Esophagus squamous epithelium (tissue), 4 donors: ENCODE measurements at regions not wholly inside any gene's neighbourhood (a gene's known extent, or its start where the extent isn't known, plus 50 kb on each side); places are given as distances from the start of the nearest gene placed in this dataset.

Experiments
- POLR2A ChIP-seq, 4 donors: fragments of 450-650 bp; IDR thresholded peaks; one replicate each; pipeline ENCODE4 v1.6.1; 2017; ENCODE audit warnings: antibody characterized with exemption in 4 of 4, mild to moderate bottlenecking in 4 of 4, moderate library complexity in 3 of 4
- TF ChIP-seq, protein P1 (sequence below), 6 experiments: fragments of 450-650 bp in 4 of 6; fragments of 200-600 bp in 2 of 6; sonication (generic) in 2 of 6; IDR thresholded peaks; one replicate each; pipeline ENCODE4 v1.5.1; 2016 to 2019; ENCODE audit warnings: antibody characterized with exemption in 6 of 6, mild to moderate bottlenecking in 4 of 6, moderate library complexity in 4 of 6

DNA sequence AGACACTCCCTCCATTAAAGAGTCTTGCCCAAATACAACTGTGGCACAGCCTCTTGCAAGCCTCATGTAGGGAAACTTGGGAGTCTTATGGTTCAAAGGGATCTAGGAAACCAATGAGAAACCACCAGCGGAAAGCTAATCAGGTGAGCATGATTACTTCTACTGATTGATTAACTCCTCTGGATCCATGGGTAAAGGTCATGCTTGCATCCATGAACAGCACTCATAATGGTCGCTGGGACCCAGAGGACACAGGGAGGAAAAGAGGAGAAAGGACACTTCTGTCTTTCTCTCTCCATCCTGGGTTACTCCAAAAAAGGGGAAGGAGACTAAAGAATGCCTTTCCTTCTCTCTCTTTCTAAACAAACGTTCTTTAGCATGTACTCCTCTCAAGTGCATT, 1397.2 kb downstream of the LRFN5 start:
- TF ChIP-seq, protein P1, sequence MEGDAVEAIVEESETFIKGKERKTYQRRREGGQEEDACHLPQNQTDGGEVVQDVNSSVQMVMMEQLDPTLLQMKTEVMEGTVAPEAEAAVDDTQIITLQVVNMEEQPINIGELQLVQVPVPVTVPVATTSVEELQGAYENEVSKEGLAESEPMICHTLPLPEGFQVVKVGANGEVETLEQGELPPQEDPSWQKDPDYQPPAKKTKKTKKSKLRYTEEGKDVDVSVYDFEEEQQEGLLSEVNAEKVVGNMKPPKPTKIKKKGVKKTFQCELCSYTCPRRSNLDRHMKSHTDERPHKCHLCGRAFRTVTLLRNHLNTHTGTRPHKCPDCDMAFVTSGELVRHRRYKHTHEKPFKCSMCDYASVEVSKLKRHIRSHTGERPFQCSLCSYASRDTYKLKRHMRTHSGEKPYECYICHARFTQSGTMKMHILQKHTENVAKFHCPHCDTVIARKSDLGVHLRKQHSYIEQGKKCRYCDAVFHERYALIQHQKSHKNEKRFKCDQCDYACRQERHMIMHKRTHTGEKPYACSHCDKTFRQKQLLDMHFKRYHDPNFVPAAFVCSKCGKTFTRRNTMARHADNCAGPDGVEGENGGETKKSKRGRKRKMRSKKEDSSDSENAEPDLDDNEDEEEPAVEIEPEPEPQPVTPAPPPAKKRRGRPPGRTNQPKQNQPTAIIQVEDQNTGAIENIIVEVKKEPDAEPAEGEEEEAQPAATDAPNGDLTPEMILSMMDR (IDR thresholded peaks at IDR 0.05): no peak
- TF ChIP-seq POLR2A (IDR thresholded peaks at IDR 0.05): no peak
